ENCODE measurements at regions not wholly inside any gene's neighbourhood (a gene's known extent, or its start where the extent isn't known, plus 50 kb on each side); places are given as distances from the start of the nearest gene placed in this dataset.

- TF ChIP-seq CTCF (IDR thresholded peaks at IDR 0.05; ENCODE audit: extremely low read depth, missing control alignments), result no peak
- no peak for DNase-seq (ENCODE audit: low spot score)
Measured at GRCh38 chr18:71827301-71827700, 716.8 kb downstream of the CBLN2 start.

- TF ChIP-seq CTCF (IDR thresholded peaks at IDR 0.05; ENCODE audit: extremely low read depth, missing control alignments), result no peak
- no peak for DNase-seq (ENCODE audit: low spot score)
Measured at GRCh38 chr18:71815305-71815704, 728.8 kb downstream of the CBLN2 start.

- no peak for DNase-seq (ENCODE audit: low spot score)
Measured at GRCh38 chr18:71809711-71810110, 734.4 kb downstream of the CBLN2 start.

GRCh38 chr18:71808616-71809015 is 735.5 kb downstream of the CBLN2 start:
- no peak for TF ChIP-seq CTCF (IDR thresholded peaks at IDR 0.05; ENCODE audit: extremely low read depth, missing control alignments)
- no peak for DNase-seq (ENCODE audit: low spot score)

More at GRCh38 chr18:71809711-71810110, 734.4 kb downstream of the CBLN2 start:
- no peak for TF ChIP-seq CTCF (IDR thresholded peaks at IDR 0.05; ENCODE audit: extremely low read depth, missing control alignments)

GRCh38 chr18:71807586-71807985 is 736.6 kb downstream of the CBLN2 start:
- TF ChIP-seq CTCF (IDR thresholded peaks at IDR 0.05; ENCODE audit: extremely low read depth, missing control alignments), result no peak
- no peak for DNase-seq (ENCODE audit: low spot score)

GRCh38 chr18:71798986-71799673 is 745.0 kb downstream of the CBLN2 start:
- no peak for TF ChIP-seq CTCF (IDR thresholded peaks at IDR 0.05; ENCODE audit: extremely low read depth, missing control alignments)

GRCh38 chr18:71797554-71797953 is 746.6 kb downstream of the CBLN2 start:
- no peak for TF ChIP-seq CTCF (IDR thresholded peaks at IDR 0.05; ENCODE audit: extremely low read depth, missing control alignments)
- DNase-seq (ENCODE audit: low spot score), result no peak

More at GRCh38 chr18:71798986-71799673, 745.0 kb downstream of the CBLN2 start:
- no peak for DNase-seq (ENCODE audit: low spot score)
